H1 (cell line): ENCODE measurements at regions not wholly inside any gene's neighbourhood (a gene's known extent, or its start where the extent isn't known, plus 50 kb on each side); places are given as distances from the start of the nearest gene placed in this dataset.

Experiments used
- CTCF ChIA-PET: fragments of 300-600 bp; sonication (Branson Sonifier 250); formaldehyde crosslinking; loops from one replicate; lab custom pipeline; 2021; ENCODE audit not compliant: partially characterized antibody; lab: Charles Lee
- POLR2A ChIA-PET: fragments of 300-600 bp; sonication (Branson Sonifier 250); formaldehyde crosslinking; loops from one replicate; lab custom pipeline; 2021; ENCODE audit warnings: inconsistent platforms; ENCODE audit not compliant: partially characterized antibody; lab: Charles Lee
- DNase-seq, 2 experiments: peaks; one replicate each; pipeline versions ENCODE4 v3.0.0 to v3.0.0-alpha.2; 2010 to 2022; ENCODE audit warnings: low spot score in 2 of 2, low read depth in 1 of 2, mixed read lengths in 1 of 2
- FAIRE-seq: peaks from 2 replicates; lab custom pipeline; 2011; peaks lifted over from hg19 to GRCh38; lab: Jason Lieb, UNC
- H2AFZ ChIP-seq: 2 replicates; pipeline ENCODE4 v1.8.1; 2012; ENCODE audit warnings: low read length, inconsistent platforms
- H2AK5ac ChIP-seq: 2 replicates; pipeline ENCODE4 v1.6.1; 2013; ENCODE audit warnings: low read depth, low read length
- H2BK120ac ChIP-seq: replicated peaks from 2 replicates; pipeline ENCODE3; 2013; ENCODE audit warnings: low read depth, low read length, inconsistent platforms
- H2BK12ac ChIP-seq: 2 replicates; pipeline ENCODE4 v1.6.1; 2013; ENCODE audit warnings: low read depth, low read length
- H2BK15ac ChIP-seq: 2 replicates; pipeline ENCODE4 v1.6.1; 2013; ENCODE audit warnings: low read length
- H2BK20ac ChIP-seq: 2 replicates; pipeline ENCODE4 v1.6.1; 2013; ENCODE audit warnings: low read length
- H2BK5ac ChIP-seq: 2 replicates; pipeline ENCODE4 v1.6.1; 2013; ENCODE audit warnings: low read depth, low read length
- H3K14ac ChIP-seq: 2 replicates; pipeline ENCODE4 v1.6.1; 2013; ENCODE audit warnings: inconsistent platforms; ENCODE audit not compliant: insufficient read length
- H3K18ac ChIP-seq: 2 replicates; pipeline ENCODE4 v1.6.1; 2013; ENCODE audit warnings: low read length; ENCODE audit errors: extremely low read depth
- H3K23ac ChIP-seq: 2 replicates; pipeline ENCODE4 v1.6.1; 2013; ENCODE audit warnings: inconsistent platforms; ENCODE audit not compliant: insufficient read length
- H3K23me2 ChIP-seq: 2 replicates; pipeline ENCODE4 v1.6.1; 2013; ENCODE audit warnings: low read depth, low read length
- H3K27ac ChIP-seq: 2 replicates; pipeline ENCODE4 v1.6.1; 2011; ENCODE audit warnings: low read depth, low read length, inconsistent platforms
- H3K27me3 ChIP-seq, 4 experiments: replicated peaks in 1 of 4; 1 replicate in 1 of 4; 2 replicates in 3 of 4; pipeline versions ENCODE4 v1.6.1 to v1.8.1; 2011 to 2013; ENCODE audit warnings: low read length in 3 of 4, mild to moderate bottlenecking in 3 of 4, inconsistent platforms in 2 of 4, mixed read lengths in 2 of 4, moderate library complexity in 1 of 4; ENCODE audit not compliant: control insufficient read depth in 3 of 4, insufficient read depth in 3 of 4; ENCODE audit errors: extremely low read depth in 1 of 4
- H3K36me3 ChIP-seq, 4 experiments: 2 replicates each; pipeline versions ENCODE4 v1.6.1 to v1.8.1; 2011 to 2013; ENCODE audit warnings: mild to moderate bottlenecking in 4 of 4, low read length in 3 of 4, moderate library complexity in 2 of 4, control low read depth in 1 of 4, inconsistent platforms in 1 of 4; ENCODE audit not compliant: insufficient read depth in 4 of 4, control insufficient read depth in 2 of 4
- H3K4ac ChIP-seq: replicated peaks from 2 replicates; pipeline ENCODE3; 2013; ENCODE audit warnings: low read length, low read depth, mixed read lengths, inconsistent platforms; ENCODE audit not compliant: insufficient read length
- H3K4me1 ChIP-seq, 4 experiments: replicated peaks in 1 of 4; 1 replicate in 1 of 4; 2 replicates in 3 of 4; pipeline versions ENCODE4 v1.6.1 to v1.8.1; 2011 to 2013; ENCODE audit warnings: low read length in 3 of 4, inconsistent platforms in 2 of 4, mixed read lengths in 1 of 4; ENCODE audit not compliant: insufficient read depth in 4 of 4, control insufficient read depth in 3 of 4
- H3K4me2 ChIP-seq, 2 experiments: 2 replicates each; pipeline versions ENCODE4 v1.6.1 to v1.8.1; 2011 to 2013; ENCODE audit warnings: low read depth in 2 of 2, low read length in 2 of 2, control low read depth in 1 of 2, inconsistent platforms in 1 of 2, mild to moderate bottlenecking in 1 of 2; ENCODE audit not compliant: insufficient read depth in 1 of 2
- H3K4me3 ChIP-seq, 4 experiments: fragments of 200-600, 300-600 bp in 1 of 4; sonication (generic), shearing (Covaris generic), sonication (Bioruptor Twin) in 1 of 4; 2 replicates each; pipeline versions ENCODE4 v1.5.1 to v1.8.1; 2011 to 2016; ENCODE audit warnings: low read length in 4 of 4, low read depth in 3 of 4, control low read depth in 2 of 4, inconsistent platforms in 2 of 4, mild to moderate bottlenecking in 2 of 4, mixed read lengths in 1 of 4, moderate library complexity in 1 of 4; ENCODE audit not compliant: insufficient read depth in 2 of 4; ENCODE audit errors: extremely low read depth in 1 of 4
- H3K56ac ChIP-seq: replicated peaks from 2 replicates; pipeline ENCODE3; 2013; ENCODE audit warnings: low read depth, mild to moderate bottlenecking, mixed read lengths, low read length, inconsistent platforms; ENCODE audit not compliant: insufficient read length
- H3K79me1 ChIP-seq: 2 replicates; pipeline ENCODE4 v1.6.1; 2013; ENCODE audit warnings: low read depth, low read length, control low read depth
- H3K79me2 ChIP-seq, 2 experiments: 2 replicates each; pipeline versions ENCODE4 v1.6.1 to v1.8.1; 2012 to 2013; ENCODE audit warnings: low read length in 2 of 2, mild to moderate bottlenecking in 2 of 2, inconsistent platforms in 1 of 2; ENCODE audit not compliant: insufficient read depth in 2 of 2, control insufficient read depth in 1 of 2
- H3K9ac ChIP-seq, 4 experiments: replicated peaks in 1 of 4; 1 replicate in 1 of 4; 2 replicates in 3 of 4; pipeline versions ENCODE4 v1.6.1 to v1.8.1; 2011 to 2013; ENCODE audit warnings: low read depth in 3 of 4, low read length in 3 of 4, control low read depth in 2 of 4, mild to moderate bottlenecking in 2 of 4, moderate library complexity in 2 of 4, inconsistent platforms in 1 of 4; ENCODE audit errors: extremely low read depth in 1 of 4
- H3K9me3 ChIP-seq, 2 experiments: 2 replicates each; pipeline versions ENCODE4 v1.6.1 to v1.8.1; 2012 to 2013; ENCODE audit warnings: mild to moderate bottlenecking in 2 of 2, moderate library complexity in 2 of 2, control low read depth in 1 of 2, inconsistent platforms in 1 of 2, low read depth in 1 of 2, low read length in 1 of 2, mixed read lengths in 1 of 2; ENCODE audit not compliant: insufficient read depth in 2 of 2
- H4K20me1 ChIP-seq, 2 experiments: replicated peaks in 1 of 2; 2 replicates each; pipeline versions ENCODE3 to v1.8.1; 2011 to 2013; ENCODE audit warnings: inconsistent platforms in 2 of 2, low read length in 2 of 2, mild to moderate bottlenecking in 1 of 2; ENCODE audit not compliant: insufficient read depth in 2 of 2, control insufficient read depth in 1 of 2
- H4K5ac ChIP-seq: 2 replicates; pipeline ENCODE4 v1.6.1; 2013; ENCODE audit warnings: low read length, low read depth, mixed read lengths, inconsistent platforms; ENCODE audit not compliant: insufficient read length
- H4K8ac ChIP-seq: 2 replicates; pipeline ENCODE4 v1.8.0; 2013; ENCODE audit warnings: mild to moderate bottlenecking, moderate library complexity, low read length, inconsistent platforms; ENCODE audit not compliant: insufficient read depth; ENCODE audit errors: extremely low read depth
- H4K91ac ChIP-seq: replicated peaks from 2 replicates; pipeline ENCODE3; 2013; ENCODE audit warnings: low read length, mixed read lengths, inconsistent platforms; ENCODE audit not compliant: insufficient read length
- ASH2L ChIP-seq: fragments of 200-600, 300-600 bp; sonication (generic); IDR thresholded peaks from one replicate; pipeline ENCODE4 v1.7.1; 2017; ENCODE audit warnings: low read length
- HDAC6 ChIP-seq: IDR thresholded peaks from one replicate; pipeline ENCODE4 v1.7.1; 2012; ENCODE audit warnings: low read depth, mild to moderate bottlenecking, inconsistent platforms, low read length, moderate library complexity
- TAF1 ChIP-seq: IDR thresholded peaks from 2 replicates; pipeline ENCODE4 v1.6.1; 2011; ENCODE audit warnings: mild to moderate bottlenecking, low read depth, low read length
- WGBS, 2 experiments: shearing (Covaris generic) in 1 of 2; methylation state at CpG; one replicate each; pipeline versions ENCODE4 v1.1.6 to v1.1.7; 2013 to 2015; ENCODE audit warnings: low lambda C conversion rate in 2 of 2, mixed read lengths in 2 of 2, inconsistent platforms in 1 of 2, low coverage in 1 of 2, missing lambda C conversion rate in 1 of 2; ENCODE audit not compliant: insufficient replicate concordance in 2 of 2, insufficient coverage in 1 of 2, insufficient read length in 1 of 2; ENCODE audit errors: extremely low coverage in 1 of 2, missing lambda C conversion rate in 1 of 2; 5-methylcytosine and 5-hydroxymethylcytosine counted together

GRCh38 chr2:239747771-239748170, 277.4 kb downstream of the NDUFA10 start (continued):
- no peak for TF ChIP-seq TAF1
- TF ChIP-seq, all 59 proteins: peak for 0

DNA sequence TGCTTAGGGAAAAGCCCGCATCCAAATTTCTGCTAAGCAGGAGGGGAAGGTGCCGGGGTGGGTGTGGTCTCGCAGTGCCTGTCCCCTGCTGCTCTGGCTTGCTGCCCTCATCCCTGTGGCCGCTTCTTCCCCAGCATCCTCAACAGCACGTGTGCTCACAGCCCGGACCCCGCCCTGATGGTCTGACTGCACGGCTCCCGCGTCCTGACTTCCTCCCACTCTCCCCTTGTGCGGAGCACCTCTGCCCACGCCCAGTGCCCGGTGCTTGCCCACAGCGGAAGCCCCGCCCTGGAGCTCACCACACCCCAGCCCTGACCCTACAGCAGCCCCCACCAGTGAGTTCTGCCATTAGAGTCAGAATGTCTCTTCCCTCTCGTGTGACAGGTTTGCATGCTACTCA, 277.9 kb downstream of the NDUFA10 start:
- H3K27ac ChIP-seq: no peak overlapping the region
- no peaks in the 10 kb centered on the region for H4K20me1 ChIP-seq
- H3K4ac ChIP-seq: no peak overlapping the region
- no peaks in the 10 kb centered on the region for H3K27me3 ChIP-seq
- no peak overlapping the region for H2BK20ac ChIP-seq
- H3K36me3 ChIP-seq: no peaks in the 10 kb centered on the region
- no peak overlapping the region for H3K4me2 ChIP-seq
- DNase-seq: no peak
- H2AK5ac ChIP-seq: no peak overlapping the region
- H3K23ac ChIP-seq: no peak overlapping the region
- H4K5ac ChIP-seq: no peak overlapping the region
- no peaks in the 10 kb centered on the region for H3K23me2 ChIP-seq
- no peak overlapping the region for H4K8ac ChIP-seq
- POLR2A ChIA-PET: no interaction called here
- no peaks in the 10 kb centered on the region for H3K79me1 ChIP-seq
- H3K9me3 ChIP-seq: no peaks in the 10 kb centered on the region
- H3K56ac ChIP-seq: no peak overlapping the region
- no peak overlapping the region for H4K91ac ChIP-seq
- H2BK12ac ChIP-seq: no peak overlapping the region
- H2BK120ac ChIP-seq: no peak overlapping the region
- FAIRE-seq: no peak
- H2BK15ac ChIP-seq: no peak overlapping the region
- no peaks in the 10 kb centered on the region for H3K79me2 ChIP-seq
- CTCF ChIA-PET: no interaction called here
- TF ChIP-seq HDAC6: no peak
- no peak for TF ChIP-seq ASH2L
- H3K14ac ChIP-seq: no peak overlapping the region
- H2AFZ ChIP-seq: no peak overlapping the region
- peaks cover 0 to 7% (median 3%) of the 10 kb centered on the region in 4 experiments; a peak in 3 of 7 replicates for H3K4me1 ChIP-seq
- WGBS, 2 experiments: 86% methylated on average over 16 of the region's 16 CpGs; no CpG with 5 or more reads in 1 of the 2 experiments
- no peak overlapping the region for H3K9ac ChIP-seq
- H2BK5ac ChIP-seq: no peak overlapping the region
- no peak overlapping the region for H3K4me3 ChIP-seq
- no peak overlapping the region for H3K18ac ChIP-seq
